Kidney glomerular epithelial cell (primary cell): ENCODE measurements at regions not wholly inside any gene's neighbourhood (a gene's known extent, or its start where the extent isn't known, plus 50 kb on each side); places are given as distances from the start of the nearest gene placed in this dataset.
"Not testable (repeated sequence)": the region's sequence is repeated elsewhere in the genome, so short reads cannot be mapped to it uniquely, and the experiment has no call there.

Experiments used
- DNase-seq: peaks from one replicate; lab custom pipeline; 2025; lab: John Stamatoyannopoulos, UW

DNA sequence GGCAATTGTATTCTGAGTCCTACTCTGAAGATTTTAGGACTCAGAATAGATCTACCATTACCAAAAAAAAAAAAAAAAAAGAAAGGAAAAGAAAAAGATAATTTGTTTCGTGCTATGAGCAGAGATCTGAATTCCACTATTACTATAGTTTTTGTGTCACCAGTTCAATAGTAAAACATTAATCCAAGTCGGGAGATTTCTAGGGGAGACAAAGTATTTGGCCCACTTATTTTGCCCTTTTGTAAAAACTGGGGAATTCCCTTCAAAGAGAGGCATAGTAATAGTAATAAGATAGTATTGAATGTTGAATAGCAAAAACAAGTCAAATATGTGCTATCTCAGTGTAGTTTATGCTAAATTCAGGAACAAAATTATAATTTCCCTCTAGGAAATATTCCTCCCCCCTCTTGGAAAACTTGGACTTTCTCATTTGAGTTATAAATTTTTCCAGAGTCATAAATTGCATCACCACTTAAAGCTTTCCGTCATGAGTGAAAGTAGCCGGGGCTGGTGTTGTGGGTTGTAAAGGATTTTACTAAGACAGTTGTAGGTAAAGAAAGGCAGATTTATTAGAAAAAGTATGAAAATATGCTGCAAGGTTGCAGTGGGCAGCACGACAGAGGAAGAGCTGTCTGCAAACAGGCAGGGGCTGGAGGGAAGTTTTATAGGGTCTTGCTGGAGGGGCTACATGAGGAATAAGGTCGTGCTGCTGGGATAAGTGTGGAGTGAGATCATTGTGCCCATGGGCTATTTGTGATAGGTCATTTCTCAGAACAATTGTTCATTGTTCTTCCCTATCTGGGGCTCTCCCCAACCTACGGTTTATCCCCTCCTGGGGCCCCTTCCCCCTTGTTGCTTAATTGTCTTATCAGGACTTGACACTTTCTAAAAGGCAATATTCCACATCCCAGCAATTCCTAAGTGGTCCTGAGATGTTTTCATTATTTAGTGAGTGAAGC lies 1009.9 kb downstream of the PLA2G4A start:
- no peak for DNase-seq

DNA sequence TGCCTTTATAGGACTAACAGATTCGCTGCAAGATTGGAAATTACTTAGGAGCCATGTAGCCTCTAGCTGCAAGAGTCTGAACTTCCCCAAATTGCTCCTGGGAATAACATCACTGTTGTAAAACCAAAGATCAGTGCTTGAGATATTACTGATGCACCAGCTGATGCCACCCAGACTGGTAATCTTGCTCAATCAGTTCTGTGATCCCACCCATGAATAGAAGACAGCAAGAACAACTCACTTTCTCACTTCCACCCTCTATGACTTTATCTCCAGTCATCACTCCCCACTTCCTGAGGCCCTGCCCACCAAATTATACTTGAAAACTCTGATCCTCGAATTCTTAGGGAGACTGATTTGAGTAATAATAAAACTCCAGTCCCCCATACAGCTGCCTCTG lies 1011.1 kb downstream of the PLA2G4A start:
- DNase-seq: no peak

DNA sequence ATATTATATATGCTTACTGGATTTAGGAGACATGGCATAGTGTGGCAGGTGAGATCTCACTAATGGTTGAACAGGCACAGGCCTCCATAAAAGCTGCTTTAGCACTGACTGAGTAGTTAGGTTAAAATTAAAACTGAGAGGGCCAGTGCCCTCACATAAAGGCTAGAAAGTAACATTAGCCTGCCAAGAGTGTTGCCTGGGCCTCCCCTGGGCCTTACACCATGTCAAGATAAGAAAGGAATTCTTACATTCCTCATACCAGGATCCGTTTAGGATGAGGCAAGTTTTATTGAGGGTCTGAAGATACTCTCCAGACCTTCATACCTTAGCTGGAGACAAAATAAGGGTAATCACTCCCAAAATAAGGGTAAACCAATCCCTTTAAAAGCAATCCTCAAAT lies 1011.8 kb downstream of the PLA2G4A start:
- DNase-seq: no peak

DNA sequence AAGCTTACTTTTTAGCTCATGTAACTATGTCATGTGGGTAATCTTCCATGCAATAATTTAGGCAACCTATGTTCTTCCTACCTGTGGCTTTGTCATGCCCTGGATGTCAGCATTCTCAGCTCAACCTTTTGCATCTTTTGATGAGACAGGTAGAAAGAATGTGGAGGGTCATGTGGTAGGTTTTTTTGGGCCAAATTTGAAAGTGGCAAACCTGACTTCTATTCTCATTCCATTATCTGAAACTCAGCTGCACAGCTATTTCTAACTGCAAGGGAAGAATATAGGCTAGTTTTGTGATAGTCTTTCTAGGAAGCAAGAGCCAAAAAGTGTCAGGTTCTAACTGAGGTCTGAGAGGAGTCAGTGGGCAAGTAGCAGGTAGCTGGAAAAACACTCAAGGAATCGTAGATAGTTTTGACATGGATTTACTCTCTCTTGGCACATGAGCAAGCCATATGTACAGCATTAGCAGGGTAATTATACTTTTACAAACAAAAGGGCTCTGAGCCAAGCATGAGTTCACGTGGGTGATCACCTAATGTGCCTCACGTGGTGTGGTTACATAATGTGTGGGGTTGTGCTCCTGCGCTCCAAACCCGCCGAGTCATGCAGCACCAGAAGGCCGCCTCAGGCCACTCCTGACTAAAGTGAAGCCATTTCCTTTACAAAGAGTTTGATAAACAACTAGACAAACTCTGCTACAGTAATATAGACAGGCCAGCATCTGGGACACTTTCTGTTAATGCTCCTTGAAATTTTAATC lies 1013.8 kb downstream of the PLA2G4A start:
- no peak for DNase-seq

DNA sequence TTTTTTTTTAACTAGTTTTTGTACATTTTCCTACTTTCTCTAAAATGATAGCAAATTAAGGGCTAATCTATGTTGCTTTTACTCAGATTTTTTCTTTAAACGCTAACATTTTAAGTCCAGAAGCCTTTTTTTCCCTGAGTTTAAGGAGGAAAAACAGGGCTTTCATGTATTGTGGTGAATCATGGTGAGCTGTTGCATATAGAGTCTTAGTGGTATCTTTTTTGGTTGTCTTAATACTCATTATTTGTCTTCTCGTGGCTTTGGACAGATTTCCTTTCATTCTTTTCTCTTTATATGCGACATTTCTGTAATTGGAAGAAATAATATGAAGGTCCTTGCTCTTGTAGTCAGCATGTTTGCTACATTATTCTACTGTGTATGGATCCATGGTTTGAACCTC lies 1015.6 kb downstream of the PLA2G4A start:
- DNase-seq: no peak

DNA sequence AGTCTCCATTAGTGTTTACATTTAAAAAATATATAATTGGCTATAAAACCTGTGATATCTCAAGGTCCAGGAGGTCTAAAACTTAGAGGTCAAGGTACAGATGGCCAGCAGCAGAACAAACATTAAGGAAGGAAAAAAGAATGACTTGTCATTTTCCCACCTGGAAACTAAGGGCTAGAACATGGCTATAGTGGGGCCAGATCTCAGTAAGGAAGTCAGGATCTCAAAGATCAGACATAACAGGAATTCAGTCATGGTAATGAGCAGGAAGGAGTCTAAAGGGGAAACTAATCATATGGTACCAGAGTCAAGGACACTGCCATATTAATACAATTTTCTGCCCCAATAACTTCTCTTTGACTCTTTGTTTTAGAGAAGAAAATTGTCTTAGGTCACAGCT lies 1018.8 kb downstream of the PLA2G4A start:
- no peak for DNase-seq

DNA sequence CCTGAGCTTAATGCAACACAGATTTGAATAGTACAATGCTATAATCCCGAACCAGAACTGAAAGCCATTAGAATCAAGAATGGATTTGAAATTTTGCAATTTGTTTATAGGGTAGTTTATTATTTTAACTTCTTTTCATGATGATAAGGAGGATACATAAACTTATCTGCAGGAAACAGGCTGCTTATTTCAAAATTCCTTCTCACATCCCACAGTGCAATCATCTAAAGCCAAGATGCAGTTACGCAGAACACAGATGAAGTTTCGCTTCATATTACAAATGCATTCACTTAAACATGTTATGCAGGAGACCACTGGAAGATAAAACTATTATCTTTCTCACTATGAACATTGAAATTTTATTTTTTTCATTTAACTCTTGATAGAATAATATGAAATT lies 1019.6 kb downstream of the PLA2G4A start:
- DNase-seq: no peak

DNA sequence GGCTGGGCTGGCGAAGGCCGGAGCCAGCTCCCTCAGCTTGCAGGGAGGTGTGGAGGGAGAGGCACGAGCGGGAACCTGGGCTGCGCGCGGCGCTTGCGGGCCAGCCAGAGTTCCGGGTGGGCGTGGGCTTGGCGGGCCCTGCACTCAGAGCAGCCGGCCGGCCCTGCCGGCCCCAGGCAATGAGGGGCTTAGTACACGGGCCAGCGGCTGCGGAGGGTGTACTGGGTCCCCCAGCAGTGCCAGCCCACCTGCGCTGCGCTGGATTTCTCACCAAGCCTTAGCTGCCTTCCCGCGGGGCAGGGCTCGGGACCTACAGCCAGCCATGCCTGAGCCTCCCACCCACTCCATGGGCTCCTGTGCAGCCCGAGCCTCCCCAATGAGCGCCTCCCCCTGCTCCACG lies 1021.4 kb downstream of the PLA2G4A start:
- DNase-seq: not testable (repeated sequence)

DNA sequence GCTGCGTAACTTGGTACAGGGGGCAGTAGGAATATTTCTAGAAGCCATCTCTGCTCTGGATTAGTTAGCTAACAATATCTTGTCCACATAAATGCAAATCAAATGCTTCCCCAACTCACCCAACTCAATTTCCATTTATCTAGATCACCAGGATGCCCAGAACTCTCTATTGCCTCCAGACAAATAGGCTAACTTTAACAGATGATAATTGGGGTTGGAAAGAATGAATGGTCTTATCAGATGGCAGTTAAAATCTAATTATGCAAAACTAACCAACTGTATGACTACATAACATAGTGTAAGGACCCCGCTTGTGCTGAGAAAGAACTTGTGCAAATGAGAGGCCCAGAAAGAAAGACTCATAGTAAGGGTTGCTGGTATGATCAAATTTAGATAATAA lies 1024.8 kb downstream of the PLA2G4A start:
- DNase-seq: no peak

DNA sequence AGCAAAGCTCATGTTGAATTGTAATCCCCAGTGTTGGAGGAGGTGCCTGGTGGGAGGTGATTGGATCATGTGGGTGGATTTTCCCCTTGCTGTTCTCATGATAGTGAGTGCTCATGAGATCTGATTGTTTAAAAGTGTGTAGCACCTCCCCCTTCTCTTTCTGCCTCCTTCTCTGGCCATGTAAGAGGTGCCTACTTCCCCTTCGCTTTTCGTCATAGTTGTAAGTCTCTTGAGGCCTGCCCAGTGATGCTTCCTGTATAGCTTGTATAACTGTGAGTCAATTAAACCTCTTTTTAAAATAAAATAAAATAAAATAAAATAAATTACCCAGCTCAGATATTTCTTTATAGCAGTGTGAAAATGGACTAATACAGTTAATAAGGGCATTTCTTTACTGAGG lies 1025.7 kb downstream of the PLA2G4A start:
- no peak for DNase-seq

DNA sequence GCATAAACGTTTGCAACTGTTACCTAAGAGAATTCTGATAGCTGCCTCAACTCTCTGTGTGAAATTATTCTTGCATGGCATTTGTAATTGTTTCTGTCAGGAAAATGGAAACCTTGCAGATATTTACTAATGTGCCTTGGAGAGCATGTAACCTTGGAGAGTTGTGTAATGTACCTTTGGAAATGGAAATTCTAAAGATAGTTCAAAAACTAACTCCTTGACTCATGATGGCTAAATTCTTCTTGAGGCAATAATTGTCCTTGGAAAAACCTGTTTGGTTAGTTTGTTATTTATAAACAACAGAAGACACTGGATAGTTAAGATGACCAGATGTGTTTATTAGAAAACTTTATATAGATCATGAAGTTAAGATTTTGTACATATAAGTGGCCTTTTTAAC lies 1033.8 kb downstream of the PLA2G4A start:
- no peak for DNase-seq

DNA sequence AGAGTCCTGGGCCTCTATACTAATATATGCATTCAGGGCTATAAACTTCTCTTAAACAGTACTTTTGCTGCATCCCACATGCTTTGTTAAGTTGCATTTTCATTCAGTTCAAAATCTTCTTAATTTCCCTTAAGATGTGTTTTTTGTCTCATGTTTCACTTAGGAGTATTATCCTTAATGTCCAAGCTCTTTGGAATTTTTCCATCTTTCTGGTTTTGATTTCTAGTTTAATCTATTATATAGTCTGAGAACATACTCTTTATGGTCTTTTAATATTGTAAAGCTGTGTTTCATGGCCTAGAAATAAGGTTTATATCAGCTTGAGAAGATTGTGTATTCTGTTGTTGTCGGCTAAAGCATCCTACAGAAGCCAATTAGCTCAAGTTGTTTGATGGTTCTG lies 1041.8 kb downstream of the PLA2G4A start:
- DNase-seq: no peak

DNA sequence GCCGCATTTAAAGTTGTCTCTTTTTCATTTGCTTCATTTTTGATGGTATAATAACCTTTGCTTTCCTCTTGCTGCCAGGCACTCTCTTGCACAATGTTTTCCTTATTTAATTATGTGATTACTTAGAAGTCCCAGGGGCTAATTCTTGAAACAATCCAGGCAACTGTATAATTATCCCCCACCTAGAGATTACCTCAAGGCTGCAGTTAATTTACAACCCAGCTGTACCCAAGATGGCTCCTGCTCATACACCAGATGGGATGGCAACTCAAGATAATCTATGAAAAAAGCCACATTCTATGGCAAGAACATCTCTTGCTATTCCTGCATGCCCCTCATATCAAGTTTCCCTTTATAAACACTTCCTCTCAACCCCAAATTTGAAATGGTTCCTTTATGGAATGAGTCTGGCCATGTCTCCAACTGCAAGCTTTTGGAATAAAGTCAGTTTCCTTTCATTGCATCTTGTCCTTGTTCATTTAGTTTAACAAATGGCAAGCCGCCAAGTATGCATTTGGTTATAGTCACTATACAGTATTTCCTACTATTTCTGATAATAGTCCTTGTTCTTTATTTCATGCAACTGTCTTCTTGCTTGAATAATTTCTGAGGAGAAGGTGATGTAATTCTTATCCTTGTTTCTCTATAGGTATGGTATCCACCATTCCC lies 1042.6 kb downstream of the PLA2G4A start:
- DNase-seq: no peak

DNA sequence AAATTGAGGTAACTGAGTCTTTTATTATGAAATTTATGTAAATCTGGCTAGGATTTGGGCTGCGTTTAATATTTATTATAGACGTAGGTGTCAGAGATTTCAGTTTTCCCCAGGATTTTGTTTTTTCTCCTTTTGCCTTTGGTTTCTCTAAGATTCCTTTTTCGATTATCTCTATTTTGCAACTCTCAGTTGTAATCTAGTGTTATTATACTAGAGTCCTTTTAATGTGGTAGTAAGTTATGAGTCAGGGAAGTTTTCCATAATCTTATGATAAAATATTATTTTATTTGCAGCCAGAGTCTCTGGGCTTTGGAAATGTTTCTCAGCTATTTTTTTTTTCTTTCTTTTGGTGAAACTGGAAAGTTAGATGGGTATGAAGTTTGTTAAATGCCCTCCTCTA lies 1043.8 kb downstream of the PLA2G4A start:
- DNase-seq: no peak

DNA sequence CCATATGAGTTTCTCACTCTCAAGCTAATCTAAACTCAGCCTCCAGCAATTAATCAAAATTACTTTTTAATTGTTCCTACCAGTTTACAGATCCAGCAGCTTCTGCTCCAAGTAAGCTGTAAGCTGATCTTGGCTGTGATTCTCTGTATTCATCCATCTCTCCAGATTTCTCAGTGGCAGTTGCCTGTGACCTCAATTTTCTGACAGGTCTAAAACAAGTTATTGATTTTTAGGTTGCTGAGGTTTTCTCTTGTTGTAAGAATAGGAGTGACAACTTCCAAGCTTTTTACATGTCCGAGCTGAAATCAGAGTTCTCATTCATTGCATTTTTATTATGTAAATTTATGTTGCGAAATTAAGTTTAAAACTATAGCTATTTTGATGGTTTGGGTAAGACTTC lies 1044.4 kb downstream of the PLA2G4A start:
- DNase-seq: no peak

DNA sequence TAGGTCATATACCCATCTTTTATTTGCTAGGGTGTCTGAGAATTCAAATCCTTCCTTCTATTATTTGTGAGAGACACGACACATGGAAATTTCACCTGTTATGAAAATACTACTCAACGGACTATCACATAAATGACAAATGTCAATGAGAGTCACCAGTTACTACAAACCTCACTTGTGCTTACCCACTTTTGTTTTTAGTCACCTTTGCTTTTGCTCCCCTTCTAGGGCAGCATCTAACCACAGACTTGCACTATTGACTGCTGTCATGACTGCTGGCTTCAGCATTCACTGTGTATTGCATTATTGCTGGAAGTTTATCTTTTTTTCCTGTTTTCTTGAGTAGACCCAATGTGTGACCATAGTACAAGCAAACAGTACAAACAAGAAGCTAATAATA lies 1048.0 kb downstream of the PLA2G4A start:
- DNase-seq: no peak

DNA sequence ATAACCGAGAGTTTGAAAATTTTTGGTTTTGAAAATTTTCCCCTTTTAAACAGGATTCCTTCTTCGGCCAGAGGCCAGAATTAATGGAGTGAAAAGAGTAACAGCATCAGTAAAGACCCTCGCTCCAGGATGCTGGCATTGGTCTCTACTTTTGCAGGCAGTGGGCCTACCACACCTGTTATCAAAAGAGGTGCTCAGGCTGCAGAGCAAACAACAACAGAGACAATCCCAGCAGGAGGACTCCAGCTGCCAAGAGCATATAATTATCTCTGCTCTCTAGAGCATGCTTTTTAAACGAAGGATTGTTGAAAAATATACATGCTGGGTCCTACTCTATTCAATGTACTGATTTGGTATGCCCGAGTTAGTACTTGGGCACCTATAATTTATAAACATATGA lies 1048.5 kb downstream of the PLA2G4A start:
- no peak for DNase-seq

DNA sequence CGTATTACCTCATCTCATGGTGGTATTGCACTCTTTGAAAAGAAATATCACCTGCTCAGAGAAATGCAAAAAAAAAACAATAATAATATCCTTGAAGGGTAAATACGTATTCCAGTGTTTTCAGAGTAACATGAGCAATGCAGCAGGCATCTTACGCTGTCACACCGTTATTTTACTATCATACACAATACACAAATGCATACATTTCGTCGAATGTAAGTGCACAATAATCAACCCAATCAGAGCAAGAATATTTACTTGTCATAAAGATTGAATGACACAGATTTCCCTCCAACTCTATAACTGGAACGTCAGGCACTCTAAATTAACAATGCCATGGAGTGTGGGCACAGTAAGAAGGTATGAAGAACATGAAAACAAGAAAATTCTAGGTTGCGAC lies 1050.1 kb downstream of the PLA2G4A start:
- DNase-seq: no peak

DNA sequence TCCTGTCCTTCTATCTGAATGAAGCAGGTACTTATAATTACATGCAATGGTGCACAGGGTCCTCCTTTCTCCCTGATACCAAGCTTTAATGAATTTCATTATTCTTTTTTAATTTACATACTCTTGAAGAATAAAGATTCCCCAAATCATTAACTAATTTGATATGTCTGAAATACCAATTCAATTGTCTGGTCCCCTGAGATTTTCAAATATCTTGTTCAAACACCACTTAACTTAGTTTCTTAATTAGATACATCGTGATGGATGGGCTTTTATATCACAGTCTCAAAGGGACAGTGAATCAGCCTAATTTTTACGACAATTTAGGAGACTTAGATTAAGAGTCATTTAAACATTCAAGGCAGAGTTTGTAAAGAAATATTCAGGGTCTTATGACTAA lies 1054.6 kb downstream of the PLA2G4A start:
- no peak for DNase-seq

DNA sequence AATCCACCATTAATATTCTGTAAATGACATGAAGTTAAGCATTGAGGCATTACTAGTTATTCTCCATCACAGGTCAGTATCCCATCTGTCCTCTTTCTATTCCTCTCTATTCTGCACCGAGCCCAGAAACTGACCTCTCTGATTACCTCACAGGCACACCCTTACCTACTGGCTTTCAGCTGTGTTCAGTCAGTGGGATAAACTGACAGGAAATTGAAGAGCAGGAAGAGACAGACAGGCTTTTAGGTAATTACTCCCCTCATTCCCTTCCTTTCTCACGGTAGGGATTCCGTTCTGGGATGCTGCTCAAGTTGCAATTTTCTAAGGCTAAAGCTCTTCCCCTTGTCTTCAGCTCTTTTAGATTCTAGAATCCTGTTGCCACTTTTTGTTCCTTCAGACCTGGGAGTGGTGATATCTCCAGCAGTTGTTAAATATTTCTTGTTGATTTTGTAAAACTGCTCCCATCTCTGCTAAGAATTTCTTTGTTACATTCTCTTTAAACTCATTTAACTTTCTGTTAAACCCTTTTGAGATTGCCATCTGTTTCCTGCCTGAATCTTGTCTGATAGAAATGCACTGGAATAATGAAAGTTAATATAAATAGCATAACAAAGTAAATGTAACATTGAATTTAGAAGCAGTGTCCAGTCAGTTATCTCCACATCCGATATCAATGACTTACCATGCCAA lies 1063.4 kb downstream of the PLA2G4A start:
- DNase-seq: no peak

DNA sequence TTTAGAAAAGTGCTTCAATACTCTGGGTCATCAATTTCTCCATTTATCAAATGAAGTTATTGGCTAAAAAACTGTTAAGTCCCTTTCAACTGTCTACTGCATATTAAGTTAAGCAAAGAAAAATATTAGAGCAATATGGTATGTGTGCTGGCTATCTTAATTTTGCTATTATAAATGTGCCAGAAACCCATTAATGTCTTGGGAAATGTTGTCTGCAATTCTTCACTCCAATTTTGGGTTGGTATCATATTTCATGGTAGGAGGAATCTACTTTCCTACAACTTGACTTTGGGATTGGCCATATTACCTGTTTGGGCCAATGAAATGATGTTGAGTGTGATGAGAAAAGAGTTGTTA lies 1063.9 kb downstream of the PLA2G4A start:
- DNase-seq: no peak

DNA sequence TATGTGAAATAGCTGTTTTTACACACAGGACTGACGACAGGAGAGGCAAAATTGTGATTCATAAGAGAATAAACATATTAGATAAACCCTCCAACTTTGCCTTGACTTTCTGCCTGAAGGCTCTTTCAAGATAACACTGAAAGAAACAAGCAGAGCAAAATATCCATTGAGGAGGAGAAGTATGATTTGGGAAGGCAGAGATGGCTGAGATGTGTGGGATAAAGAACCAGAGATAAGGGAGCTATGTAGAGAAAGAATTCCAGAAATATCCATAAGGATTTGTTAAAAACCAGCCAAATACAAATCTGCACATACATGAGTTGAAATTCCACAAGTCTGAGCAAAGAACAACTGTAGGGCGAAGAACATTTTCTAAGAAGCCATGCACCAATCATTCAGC lies 1064.7 kb downstream of the PLA2G4A start:
- DNase-seq: no peak
